Karpas-422 (cell line): ENCODE measurements at regions not wholly inside any gene's neighbourhood (a gene's known extent, or its start where the extent isn't known, plus 50 kb on each side); places are given as distances from the start of the nearest gene placed in this dataset.

Experiments used
- DNase-seq: peaks from one replicate; pipeline ENCODE4 v3.0.0-alpha.2; 2015
- H2AFZ ChIP-seq: fragments of 200-600 bp; sonication (generic); 2 replicates; pipeline ENCODE4 v1.6.1; 2014; ENCODE audit warnings: antibody characterized with exemption, low read length, mixed read lengths
- H3K27ac ChIP-seq: fragments of 200-600 bp; sonication (generic); 2 replicates; pipeline ENCODE4 v1.5.1; 2014; ENCODE audit warnings: mild to moderate bottlenecking, low read length, moderate library complexity
- H3K27me3 ChIP-seq: fragments of 200-600 bp; sonication (generic); 2 replicates; pipeline ENCODE4 v1.6.1; 2014; ENCODE audit warnings: low read length, mixed read lengths
- H3K36me3 ChIP-seq: fragments of 200-600 bp; sonication (generic); 2 replicates; pipeline ENCODE4 v1.6.1; 2014; ENCODE audit warnings: low read length, mixed read lengths; ENCODE audit not compliant: insufficient read depth
- H3K4me1 ChIP-seq: fragments of 200-600 bp; sonication (generic); 2 replicates; pipeline ENCODE4 v1.6.1; 2014; ENCODE audit warnings: mild to moderate bottlenecking, low read length, mixed read lengths
- H3K4me2 ChIP-seq: fragments of 200-600 bp; sonication (generic); 2 replicates; pipeline ENCODE4 v1.6.1; 2014; ENCODE audit warnings: low read length, low read depth, mild to moderate bottlenecking; ENCODE audit not compliant: poor library complexity, severe bottlenecking
- H3K4me3 ChIP-seq: fragments of 200-600 bp; sonication (generic); 2 replicates; pipeline ENCODE4 v1.5.1; 2014; ENCODE audit warnings: mild to moderate bottlenecking, antibody characterized with exemption, low read length, mixed read lengths
- H3K79me2 ChIP-seq: fragments of 200-600 bp; sonication (generic); 2 replicates; pipeline ENCODE4 v1.6.1; 2014; ENCODE audit warnings: mild to moderate bottlenecking, low read length, mixed read lengths
- H3K9ac ChIP-seq: fragments of 200-600 bp; sonication (generic); 2 replicates; pipeline ENCODE4 v1.6.0; 2014; ENCODE audit warnings: low read length
- H3K9me2 ChIP-seq: fragments of 200-600 bp; sonication (generic), shearing (Covaris generic); replicated peaks from 2 replicates; pipeline ENCODE4 v1.6.0; 2014; ENCODE audit warnings: mild to moderate bottlenecking, low read length, moderate library complexity; ENCODE audit not compliant: insufficient read depth
- H3K9me3 ChIP-seq: fragments of 300-700, 200-600 bp; sonication (generic); 2 replicates; pipeline ENCODE4 v1.6.1; 2014; ENCODE audit warnings: low read length, mixed read lengths
- H4K20me1 ChIP-seq: fragments of 200-600 bp; sonication (generic); 2 replicates; pipeline ENCODE4 v1.6.1; 2014; ENCODE audit warnings: mild to moderate bottlenecking, antibody characterized with exemption, low read length, low read depth; ENCODE audit not compliant: insufficient read depth

- no peak overlapping the region for H3K9ac ChIP-seq
- no peak overlapping the region for H3K4me3 ChIP-seq
- no peak overlapping the region for H3K27ac ChIP-seq
- H4K20me1 ChIP-seq: no peaks in the 10 kb centered on the region
- H3K27me3 ChIP-seq: no peaks in the 10 kb centered on the region
- no peak for DNase-seq
- no peaks in the 10 kb centered on the region for H3K9me2 ChIP-seq
- H2AFZ ChIP-seq: no peak overlapping the region
- no peaks in the 10 kb centered on the region for H3K79me2 ChIP-seq
- H3K4me1 ChIP-seq: no peaks in the 10 kb centered on the region
- no peaks in the 10 kb centered on the region for H3K36me3 ChIP-seq
- no peak overlapping the region for H3K4me2 ChIP-seq
- H3K9me3 ChIP-seq: no peaks in the 10 kb centered on the region
These were observed 373.2 kb upstream of the ACTBL2 start for GRCh38 chr5:57855831-57856230.

GRCh38 chr5:57853929-57854697, 371.5 kb upstream of the ACTBL2 start:
- Histone ChIP-seq H3K27me3 (no peaks in the 10 kb centered on the region), H2AFZ (no peak overlapping the region), H3K9ac (no peak overlapping the region), H3K4me2 (no peak overlapping the region), H3K9me2 (no peaks in the 10 kb centered on the region), H4K20me1 (no peaks in the 10 kb centered on the region), H3K4me3 (no peak overlapping the region), H3K27ac (no peak overlapping the region), H3K36me3 (no peaks in the 10 kb centered on the region), H3K4me1 (no peaks in the 10 kb centered on the region), H3K9me3 (no peaks in the 10 kb centered on the region), H3K79me2 (no peaks in the 10 kb centered on the region)
- DNase-seq: no peak

DNA sequence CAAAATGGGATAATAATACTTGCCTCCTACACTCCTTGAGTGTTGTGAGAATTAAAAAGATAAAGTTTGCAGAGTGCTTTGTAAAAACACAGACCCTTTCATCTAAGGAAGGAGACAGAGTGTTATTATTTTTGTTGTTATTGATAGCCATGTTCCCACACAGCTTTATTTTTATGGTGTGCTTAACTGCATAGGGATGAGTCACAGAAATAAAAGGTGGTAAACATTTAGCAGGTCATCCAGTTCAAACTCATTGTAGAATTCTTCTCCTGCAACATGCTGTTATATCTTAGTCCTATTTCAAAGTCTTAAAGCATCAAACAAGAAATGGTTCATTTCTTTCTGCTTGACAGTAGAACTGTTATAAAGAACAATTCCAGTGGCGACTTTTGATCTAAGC, 367.5 kb upstream of the ACTBL2 start:
- no peak overlapping the region for H2AFZ ChIP-seq

GRCh38 chr5:57845025-57845424, 362.4 kb upstream of the ACTBL2 start:
- H3K27me3 ChIP-seq: no peaks in the 10 kb centered on the region
- H3K9me2 ChIP-seq: no peaks in the 10 kb centered on the region
- H3K9me3 ChIP-seq: no peaks in the 10 kb centered on the region
- no peak overlapping the region for H2AFZ ChIP-seq
- H3K4me1 ChIP-seq: no peaks in the 10 kb centered on the region
- no peak overlapping the region for H3K9ac ChIP-seq
- no peak overlapping the region for H3K4me3 ChIP-seq
- no peaks in the 10 kb centered on the region for H3K36me3 ChIP-seq
- H3K79me2 ChIP-seq: no peaks in the 10 kb centered on the region
- H3K27ac ChIP-seq: no peak overlapping the region
- no peak overlapping the region for H3K4me2 ChIP-seq
- DNase-seq: no peak
- H4K20me1 ChIP-seq: no peaks in the 10 kb centered on the region

More for the DNA sequence above, 367.5 kb upstream of the ACTBL2 start:
- no peaks in the 10 kb centered on the region for H3K36me3 ChIP-seq
- no peaks in the 10 kb centered on the region for H4K20me1 ChIP-seq
- H3K9me3 ChIP-seq: no peaks in the 10 kb centered on the region
- no peaks in the 10 kb centered on the region for H3K27me3 ChIP-seq
- H3K4me1 ChIP-seq: no peaks in the 10 kb centered on the region
- DNase-seq: no peak
- H3K4me2 ChIP-seq: no peak overlapping the region
- no peaks in the 10 kb centered on the region for H3K79me2 ChIP-seq
- no peak overlapping the region for H3K9ac ChIP-seq
- H3K27ac ChIP-seq: no peak overlapping the region
- H3K9me2 ChIP-seq: no peaks in the 10 kb centered on the region
- H3K4me3 ChIP-seq: no peak overlapping the region

DNA sequence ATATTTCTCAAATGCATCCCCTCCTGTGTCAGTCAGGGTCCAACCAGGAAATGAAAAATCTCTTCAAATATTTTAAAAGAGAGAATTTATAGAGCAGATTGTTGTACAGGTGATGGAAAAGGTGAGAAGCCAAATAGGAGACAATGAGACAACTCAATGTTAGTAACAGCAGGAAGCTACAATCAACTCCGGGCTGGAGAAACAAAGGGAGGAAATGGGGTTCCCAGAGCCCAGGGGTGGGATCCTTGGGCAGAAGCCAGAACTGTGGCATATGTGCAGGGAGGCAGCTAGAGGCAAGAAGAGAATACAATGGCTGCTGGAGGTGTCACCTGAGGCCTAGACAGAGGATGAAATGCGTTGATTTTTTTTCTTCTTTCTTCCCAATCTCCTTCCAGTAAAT, 361.8 kb upstream of the ACTBL2 start:
- H3K9me2 ChIP-seq: no peaks in the 10 kb centered on the region
- H4K20me1 ChIP-seq: no peaks in the 10 kb centered on the region
- no peaks in the 10 kb centered on the region for H3K27me3 ChIP-seq
- no peak overlapping the region for H3K27ac ChIP-seq
- H3K79me2 ChIP-seq: no peaks in the 10 kb centered on the region
- H3K4me3 ChIP-seq: no peak overlapping the region
- H3K9ac ChIP-seq: no peak overlapping the region
- DNase-seq: no peak
- no peaks in the 10 kb centered on the region for H3K36me3 ChIP-seq
- no peak overlapping the region for H3K4me2 ChIP-seq
- no peak overlapping the region for H2AFZ ChIP-seq
- H3K9me3 ChIP-seq: no peaks in the 10 kb centered on the region
- H3K4me1 ChIP-seq: no peaks in the 10 kb centered on the region

DNA sequence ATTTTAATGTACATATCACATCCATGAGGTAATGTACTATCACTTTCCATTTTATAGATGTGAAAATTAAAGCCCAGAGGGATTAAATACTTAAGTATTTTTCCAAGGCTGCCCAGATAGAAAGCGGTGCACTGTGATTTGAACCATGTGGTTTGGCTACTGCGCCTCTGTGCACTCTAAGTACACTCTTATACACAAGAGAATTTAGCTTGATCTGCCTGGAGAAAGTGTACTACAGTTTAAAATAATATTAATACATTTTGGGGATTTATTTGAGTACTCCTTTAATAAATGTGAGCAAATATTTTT, 360.4 kb upstream of the ACTBL2 start:
- no peak overlapping the region for H3K27ac ChIP-seq
- no peak overlapping the region for H3K4me2 ChIP-seq
- H2AFZ ChIP-seq: no peak overlapping the region
- H3K4me1 ChIP-seq: no peaks in the 10 kb centered on the region
- H3K79me2 ChIP-seq: no peaks in the 10 kb centered on the region
- DNase-seq: no peak
- no peaks in the 10 kb centered on the region for H4K20me1 ChIP-seq
- no peaks in the 10 kb centered on the region for H3K27me3 ChIP-seq
- H3K9me3 ChIP-seq: no peaks in the 10 kb centered on the region
- no peak overlapping the region for H3K9ac ChIP-seq
- H3K4me3 ChIP-seq: no peak overlapping the region
- no peaks in the 10 kb centered on the region for H3K9me2 ChIP-seq
- no peaks in the 10 kb centered on the region for H3K36me3 ChIP-seq

DNA sequence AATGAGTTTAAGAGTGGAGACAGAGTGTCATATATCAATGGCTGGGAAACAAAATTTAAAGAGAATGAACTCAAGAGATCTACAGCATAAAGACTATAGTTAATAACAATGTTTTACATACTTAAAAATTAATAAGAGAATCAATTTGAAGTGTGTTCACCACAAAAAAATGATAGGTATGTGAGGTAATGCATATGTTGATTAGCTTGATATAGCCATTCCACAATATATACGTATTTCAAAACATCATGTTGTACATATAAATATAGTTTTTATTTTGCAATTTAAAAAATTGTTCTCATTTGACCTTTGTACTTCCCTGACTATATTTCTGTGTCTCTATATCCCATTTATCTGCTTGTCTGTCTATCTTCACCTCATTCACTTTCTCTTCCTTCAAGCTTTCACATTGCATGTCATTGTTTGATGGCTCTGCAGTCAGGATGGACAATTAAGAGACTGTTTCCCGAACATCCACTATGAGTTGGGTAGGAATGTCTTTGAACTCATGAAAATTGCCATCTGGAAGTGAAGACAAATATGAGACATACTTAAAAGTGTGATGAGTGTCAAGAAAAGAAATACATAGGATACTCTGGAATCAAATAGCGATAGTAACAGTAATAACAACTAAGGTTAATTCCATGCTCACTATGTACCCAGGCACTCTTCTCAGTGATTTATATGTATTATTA, 359.9 kb upstream of the ACTBL2 start:
- H3K27me3 ChIP-seq: no peaks in the 10 kb centered on the region
- no peaks in the 10 kb centered on the region for H4K20me1 ChIP-seq
- no peaks in the 10 kb centered on the region for H3K79me2 ChIP-seq
- H3K27ac ChIP-seq: no peak overlapping the region
- no peaks in the 10 kb centered on the region for H3K4me1 ChIP-seq
- DNase-seq: no peak
- H3K9ac ChIP-seq: no peak overlapping the region
- H2AFZ ChIP-seq: no peak overlapping the region
- no peak overlapping the region for H3K4me2 ChIP-seq
- no peaks in the 10 kb centered on the region for H3K9me3 ChIP-seq
- no peaks in the 10 kb centered on the region for H3K36me3 ChIP-seq
- no peak overlapping the region for H3K4me3 ChIP-seq
- H3K9me2 ChIP-seq: no peaks in the 10 kb centered on the region

GRCh38 chr5:57841676-57842363, 359.2 kb upstream of the ACTBL2 start:
- no peaks in the 10 kb centered on the region for H3K4me1 ChIP-seq

More at GRCh38 chr5:57841676-57842363, 359.2 kb upstream of the ACTBL2 start:
- Histone ChIP-seq H3K4me2 (no peak overlapping the region), H4K20me1 (no peaks in the 10 kb centered on the region), H3K36me3 (no peaks in the 10 kb centered on the region), H3K4me3 (no peak overlapping the region), H3K79me2 (no peaks in the 10 kb centered on the region), H2AFZ (no peak overlapping the region), H3K9ac (no peak overlapping the region), H3K9me2 (no peaks in the 10 kb centered on the region), H3K9me3 (no peaks in the 10 kb centered on the region), H3K27ac (no peak overlapping the region), H3K27me3 (no peaks in the 10 kb centered on the region)
- DNase-seq: no peak
